ENCODE measurements at regions not wholly inside any gene's neighbourhood (a gene's known extent, or its start where the extent isn't known, plus 50 kb on each side); places are given as distances from the start of the nearest gene placed in this dataset.

DNA sequence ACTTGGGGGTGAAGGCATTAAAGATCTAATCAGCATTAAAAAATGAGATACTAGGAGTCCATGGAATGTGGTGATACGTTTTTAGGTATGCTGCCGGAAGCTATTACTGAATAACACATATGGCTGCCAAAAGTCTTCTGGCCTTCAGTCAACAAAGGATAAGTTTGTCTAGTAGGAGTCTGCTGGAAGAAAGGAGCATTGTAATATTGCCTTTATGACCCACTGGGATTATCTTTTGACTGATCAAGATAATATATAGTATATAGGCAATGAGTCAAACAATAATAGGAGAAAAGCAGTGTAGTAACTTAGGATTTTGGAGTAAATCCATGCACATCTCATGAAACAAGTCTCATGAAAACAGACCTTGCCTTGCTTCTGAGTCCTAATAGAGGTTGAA, 295.4 kb downstream of the SLITRK6 start:
- TF ChIP-seq, protein P1, sequence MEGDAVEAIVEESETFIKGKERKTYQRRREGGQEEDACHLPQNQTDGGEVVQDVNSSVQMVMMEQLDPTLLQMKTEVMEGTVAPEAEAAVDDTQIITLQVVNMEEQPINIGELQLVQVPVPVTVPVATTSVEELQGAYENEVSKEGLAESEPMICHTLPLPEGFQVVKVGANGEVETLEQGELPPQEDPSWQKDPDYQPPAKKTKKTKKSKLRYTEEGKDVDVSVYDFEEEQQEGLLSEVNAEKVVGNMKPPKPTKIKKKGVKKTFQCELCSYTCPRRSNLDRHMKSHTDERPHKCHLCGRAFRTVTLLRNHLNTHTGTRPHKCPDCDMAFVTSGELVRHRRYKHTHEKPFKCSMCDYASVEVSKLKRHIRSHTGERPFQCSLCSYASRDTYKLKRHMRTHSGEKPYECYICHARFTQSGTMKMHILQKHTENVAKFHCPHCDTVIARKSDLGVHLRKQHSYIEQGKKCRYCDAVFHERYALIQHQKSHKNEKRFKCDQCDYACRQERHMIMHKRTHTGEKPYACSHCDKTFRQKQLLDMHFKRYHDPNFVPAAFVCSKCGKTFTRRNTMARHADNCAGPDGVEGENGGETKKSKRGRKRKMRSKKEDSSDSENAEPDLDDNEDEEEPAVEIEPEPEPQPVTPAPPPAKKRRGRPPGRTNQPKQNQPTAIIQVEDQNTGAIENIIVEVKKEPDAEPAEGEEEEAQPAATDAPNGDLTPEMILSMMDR (IDR thresholded peaks at IDR 0.05; ENCODE audit: low read depth, low read length, missing control alignments): no peak
- H3K4me3 ChIP-seq (ENCODE audit: low read depth, low read length): no peak overlapping the region
- DNase-seq (ENCODE audit: low read depth): no peak

- TF ChIP-seq, protein P1 (IDR thresholded peaks at IDR 0.05; ENCODE audit: low read depth, low read length, missing control alignments): no peak
- no peak for DNase-seq (ENCODE audit: low read depth)
- no peak overlapping the region for H3K4me3 ChIP-seq (ENCODE audit: low read depth, low read length)
Observed at GRCh38 chr13:85501616-85502015, 297.6 kb downstream of the SLITRK6 start.

GRCh38 chr13:85500696-85501256, 298.4 kb downstream of the SLITRK6 start:
- H3K4me3 ChIP-seq (ENCODE audit: low read depth, low read length): no peak overlapping the region
- TF ChIP-seq, protein P1 (IDR thresholded peaks at IDR 0.05; ENCODE audit: low read depth, low read length, missing control alignments): no peak
- DNase-seq (ENCODE audit: low read depth): no peak

DNA sequence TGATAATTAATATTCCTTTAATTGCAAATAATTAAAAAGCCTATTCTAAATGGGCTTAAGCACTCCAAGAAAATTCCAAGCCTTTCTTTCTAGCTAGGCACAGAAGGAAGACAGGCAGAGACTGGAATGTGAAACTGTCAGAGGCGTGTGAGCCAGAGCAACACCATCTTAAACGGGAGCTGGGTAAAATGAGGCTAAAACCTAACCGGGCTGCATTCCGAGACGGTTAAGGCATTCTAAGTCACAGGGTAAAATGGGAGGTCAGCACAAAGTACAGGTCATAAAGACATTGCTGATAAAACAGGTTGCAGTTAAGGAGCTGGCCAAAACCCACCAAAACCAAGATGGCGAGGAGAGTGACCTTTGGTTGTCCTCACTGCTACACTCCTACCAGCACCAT, 300.4 kb downstream of the SLITRK6 start:
- H3K4me3 ChIP-seq (ENCODE audit: low read depth, low read length): no peak overlapping the region
- no peak for DNase-seq (ENCODE audit: low read depth)
- TF ChIP-seq, protein P1 (IDR thresholded peaks at IDR 0.05; ENCODE audit: low read depth, low read length, missing control alignments): no peak

DNA sequence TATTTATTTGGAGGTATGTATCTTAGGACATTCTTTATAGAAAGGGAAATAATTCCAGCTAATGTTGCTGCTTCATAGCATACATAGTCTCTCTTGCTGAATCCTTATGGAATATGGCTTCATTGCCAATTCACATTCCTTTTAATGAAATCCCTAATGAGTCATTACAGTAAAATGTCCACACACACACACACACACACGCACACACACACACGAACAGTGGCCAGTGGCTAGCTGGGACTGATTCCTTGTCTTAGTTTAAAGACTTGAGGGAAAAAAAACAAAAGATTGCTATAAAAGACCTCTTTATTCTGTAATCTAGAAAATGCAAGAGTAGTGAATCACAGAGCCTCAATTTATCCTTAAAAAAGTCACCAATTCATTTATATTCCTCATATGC, 301.6 kb downstream of the SLITRK6 start:
- DNase-seq (ENCODE audit: low read depth): no peak
- H3K4me3 ChIP-seq (ENCODE audit: low read depth, low read length): no peak overlapping the region
- TF ChIP-seq, protein P1 (IDR thresholded peaks at IDR 0.05; ENCODE audit: low read depth, low read length, missing control alignments): no peak

GRCh38 chr13:85492283-85492682, 306.9 kb downstream of the SLITRK6 start:
- TF ChIP-seq, protein P1 (IDR thresholded peaks at IDR 0.05; ENCODE audit: low read depth, low read length, missing control alignments): no peak
- no peak for DNase-seq (ENCODE audit: low read depth)
- no peak overlapping the region for H3K4me3 ChIP-seq (ENCODE audit: low read depth, low read length)

DNA sequence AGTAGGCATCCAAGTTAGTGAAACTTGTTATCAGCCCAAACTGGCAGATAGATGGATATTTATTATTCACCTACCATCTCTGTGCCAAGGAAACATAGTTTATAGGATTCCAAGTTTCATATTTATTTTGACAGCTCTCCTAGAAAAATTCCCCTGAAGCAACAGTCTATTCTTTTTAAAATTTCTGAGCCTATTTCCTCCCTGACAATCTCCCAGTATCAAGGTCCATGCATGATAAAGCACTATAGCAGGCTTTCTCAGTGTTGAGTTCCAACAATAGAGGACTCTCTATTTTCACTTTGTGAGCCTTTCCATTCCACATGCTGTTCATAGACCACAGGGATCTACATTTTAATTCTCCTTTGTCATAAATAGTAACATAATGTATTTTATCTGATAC, 312.6 kb downstream of the SLITRK6 start:
- DNase-seq (ENCODE audit: low read depth): no peak
- TF ChIP-seq, protein P1 (IDR thresholded peaks at IDR 0.05; ENCODE audit: low read depth, low read length, missing control alignments): no peak
- H3K4me3 ChIP-seq (ENCODE audit: low read depth, low read length): no peak overlapping the region

Data from GM12864 (cell line).